Keratinocyte (primary cell): ENCODE measurements at regions not wholly inside any gene's neighbourhood (a gene's known extent, or its start where the extent isn't known, plus 50 kb on each side); places are given as distances from the start of the nearest gene placed in this dataset.

ENCODE experiments used
- CTCF ChIP-seq, 3 experiments: IDR thresholded peaks in 1 of 3; conservative IDR thresholded peaks in 1 of 3; optimal IDR thresholded peaks in 1 of 3; 2 replicates in 2 of 3; 3 replicates in 1 of 3; pipeline versions ENCODE3 to v1.5.1; 2011; ENCODE audit warnings: low read length in 3 of 3, mild to moderate bottlenecking in 3 of 3, moderate library complexity in 2 of 3, control low read depth in 1 of 3, inconsistent platforms in 1 of 3; ENCODE audit not compliant: insufficient read depth in 2 of 3; ENCODE audit errors: extremely low read depth in 1 of 3
- EZH2 ChIP-seq: IDR thresholded peaks from one replicate; pipeline ENCODE4 v1.6.1; 2012; ENCODE audit warnings: inconsistent platforms, mild to moderate bottlenecking, low read length, moderate library complexity

DNA sequence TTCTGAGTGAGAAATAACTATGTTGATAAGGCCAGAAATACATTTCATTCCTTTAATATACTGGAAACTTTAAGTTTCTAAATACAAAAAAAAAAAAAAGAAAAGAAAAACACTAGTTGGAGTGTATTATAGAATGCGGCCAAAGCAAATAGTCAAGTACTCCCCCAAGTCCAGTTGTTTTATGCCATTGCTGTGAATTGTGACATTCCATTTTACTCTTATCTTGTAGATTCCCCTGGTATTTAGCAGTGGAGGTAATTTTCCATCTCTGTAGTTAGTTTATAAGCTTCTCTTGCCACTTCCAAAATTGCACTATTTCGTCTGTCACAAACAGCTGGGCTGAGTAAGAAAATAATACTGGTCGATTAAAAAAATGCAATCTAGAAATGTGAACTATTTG, 426.0 kb downstream of the PCDH18 start:
- TF ChIP-seq EZH2 (no peak), CTCF (optimal IDR thresholded peaks at IDR 0.05 in 1 of 3, IDR thresholded peaks at IDR 0.05 in 1 of 3, conservative IDR thresholded peaks at IDR 0.05 in 1 of 3; ENCODE audit: extremely low read depth in 1 of 3, insufficient read depth in 2 of 3, low read length in 3 of 3) (no peak)
